Stimulated activated effector memory CD8-positive, alpha-beta T cell treated with anti-CD3 and anti-CD28 coated beads, Interleukin-12 subunit alpha, Interleukin-12 subunit beta, amount 100 ng/mL, for 72 hours (primary cell): ENCODE measurements at regions not wholly inside any gene's neighbourhood (a gene's known extent, or its start where the extent isn't known, plus 50 kb on each side); places are given as distances from the start of the nearest gene placed in this dataset.

ENCODE experiments used
- ATAC-seq: fragments of 150-1000 bp; cut with Tn5 transposase; 2 replicates; pipeline ENCODE4 v1.10.0; 2021
- DNase-seq, 2 donors: peaks; one replicate each; pipeline ENCODE4 v3.0.0; 2021 to 2022; ENCODE audit warnings: low spot score in 2 of 2
- H3K27ac Mint-ChIP-seq: one replicate; pipeline ENCODE4 v1.8.0; 2022; ENCODE audit warnings: mild to moderate bottlenecking, mixed read lengths
- H3K36me3 Mint-ChIP-seq: one replicate; pipeline ENCODE4 v1.8.0; 2022; ENCODE audit warnings: mild to moderate bottlenecking, mixed read lengths
- H3K4me1 Mint-ChIP-seq: one replicate; pipeline ENCODE4 v1.8.0; 2022; ENCODE audit warnings: mixed read lengths
- H3K4me3 Mint-ChIP-seq: one replicate; pipeline ENCODE4 v1.8.0; 2022; ENCODE audit warnings: mild to moderate bottlenecking, mixed read lengths
- H3K9me3 Mint-ChIP-seq: one replicate; pipeline ENCODE4 v1.8.0; 2022; ENCODE audit warnings: mixed read lengths

- H3K9me3 Mint-ChIP-seq, result peaks cover 4% of the 10 kb centered on the region
- DNase-seq (no peak), ATAC-seq (no peak)
- no peaks in the 10 kb centered on the region for H3K36me3 Mint-ChIP-seq
- H3K27ac Mint-ChIP-seq, result no peak overlapping the region
- no peaks in the 10 kb centered on the region for H3K4me1 Mint-ChIP-seq
- H3K4me3 Mint-ChIP-seq, result no peak overlapping the region
These were observed 110.3 kb downstream of the TUBA3C start for GRCh38 chr13:19071161-19071936.

GRCh38 chr13:19070398-19070735, 111.3 kb downstream of the TUBA3C start:
- DNase-seq, result no peak
- Mint-ChIP-seq H3K9me3 (peaks cover 4% of the 10 kb centered on the region), H3K4me3 (no peak overlapping the region), H3K36me3 (no peaks in the 10 kb centered on the region), H3K27ac (no peak overlapping the region), H3K4me1 (no peaks in the 10 kb centered on the region)
- no peak for ATAC-seq

- H3K4me1 Mint-ChIP-seq, result no peaks in the 10 kb centered on the region
- peak; percentile 16 for ATAC-seq
- no peak overlapping the region for H3K4me3 Mint-ChIP-seq
- peaks cover 4% of the 10 kb centered on the region for H3K9me3 Mint-ChIP-seq
- H3K27ac Mint-ChIP-seq, result no peak overlapping the region
- DNase-seq, result no peak
- H3K36me3 Mint-ChIP-seq, result no peaks in the 10 kb centered on the region
These were observed 111.8 kb downstream of the TUBA3C start for GRCh38 chr13:19069684-19070397.

GRCh38 chr13:19068691-19069090, 112.9 kb downstream of the TUBA3C start:
- Mint-ChIP-seq H3K36me3 (no peaks in the 10 kb centered on the region), H3K9me3 (no peaks in the 10 kb centered on the region), H3K4me1 (no peaks in the 10 kb centered on the region), H3K4me3 (no peak overlapping the region), H3K27ac (no peak overlapping the region)
- ATAC-seq (no peak), DNase-seq (no peak)

- Mint-ChIP-seq H3K27ac (no peak overlapping the region), H3K36me3 (no peaks in the 10 kb centered on the region)
- ATAC-seq, result no peak
These were observed 113.9 kb downstream of the TUBA3C start for GRCh38 chr13:19067767-19068166.

GRCh38 chr13:19062801-19063200, 118.8 kb downstream of the TUBA3C start:
- H3K36me3 Mint-ChIP-seq, result no peaks in the 10 kb centered on the region
- no peak overlapping the region for H3K4me3 Mint-ChIP-seq
- ATAC-seq (no peak), DNase-seq (no peak)
- peaks cover 2% of the 10 kb centered on the region for H3K9me3 Mint-ChIP-seq
- no peaks in the 10 kb centered on the region for H3K4me1 Mint-ChIP-seq
- H3K27ac Mint-ChIP-seq, result no peak overlapping the region

More at GRCh38 chr13:19067767-19068166, 113.9 kb downstream of the TUBA3C start:
- Mint-ChIP-seq H3K4me3 (no peak overlapping the region), H3K4me1 (no peaks in the 10 kb centered on the region), H3K9me3 (no peaks in the 10 kb centered on the region)
- no peak for DNase-seq

- peaks cover 2% of the 10 kb centered on the region for H3K9me3 Mint-ChIP-seq
These were observed 119.5 kb downstream of the TUBA3C start for GRCh38 chr13:19062019-19062646.

GRCh38 chr13:19061278-19061677, 120.3 kb downstream of the TUBA3C start:
- ATAC-seq (no peak), DNase-seq (no peak)
- H3K27ac Mint-ChIP-seq, result no peak overlapping the region
- peaks cover 2% of the 10 kb centered on the region for H3K9me3 Mint-ChIP-seq
- no peaks in the 10 kb centered on the region for H3K4me1 Mint-ChIP-seq
- no peak overlapping the region for H3K4me3 Mint-ChIP-seq
- H3K36me3 Mint-ChIP-seq, result no peaks in the 10 kb centered on the region

More at GRCh38 chr13:19062019-19062646, 119.5 kb downstream of the TUBA3C start:
- Mint-ChIP-seq H3K4me1 (no peaks in the 10 kb centered on the region), H3K4me3 (no peak overlapping the region), H3K36me3 (no peaks in the 10 kb centered on the region), H3K27ac (no peak overlapping the region)
- DNase-seq (no peak), ATAC-seq (no peak)

- Mint-ChIP-seq H3K27ac (no peak overlapping the region), H3K36me3 (no peaks in the 10 kb centered on the region), H3K9me3 (peaks cover 2% of the 10 kb centered on the region), H3K4me3 (no peak overlapping the region), H3K4me1 (no peaks in the 10 kb centered on the region)
- ATAC-seq (no peak), DNase-seq (no peak)
These were observed 121.2 kb downstream of the TUBA3C start for GRCh38 chr13:19060311-19061002.

GRCh38 chr13:19059016-19059780, 122.4 kb downstream of the TUBA3C start:
- H3K4me1 Mint-ChIP-seq, result no peaks in the 10 kb centered on the region
- no peak overlapping the region for H3K4me3 Mint-ChIP-seq
- no peak overlapping the region for H3K27ac Mint-ChIP-seq
- no peak for DNase-seq
- H3K9me3 Mint-ChIP-seq, result peaks cover 2% of the 10 kb centered on the region
- no peak for ATAC-seq
- H3K36me3 Mint-ChIP-seq, result no peaks in the 10 kb centered on the region

- DNase-seq (no peak), ATAC-seq (no peak)
- Mint-ChIP-seq H3K27ac (no peak overlapping the region), H3K4me1 (no peaks in the 10 kb centered on the region), H3K9me3 (peaks cover 2% of the 10 kb centered on the region), H3K4me3 (no peak overlapping the region), H3K36me3 (no peaks in the 10 kb centered on the region)
These were observed 123.1 kb downstream of the TUBA3C start for GRCh38 chr13:19058566-19058965.

- H3K9me3 Mint-ChIP-seq, result peaks cover 2% of the 10 kb centered on the region
- H3K4me1 Mint-ChIP-seq, result no peaks in the 10 kb centered on the region
- DNase-seq, result no peak
- no peaks in the 10 kb centered on the region for H3K36me3 Mint-ChIP-seq
- H3K27ac Mint-ChIP-seq, result no peak overlapping the region
- no peak for ATAC-seq
- H3K4me3 Mint-ChIP-seq, result no peak overlapping the region
These were observed 123.9 kb downstream of the TUBA3C start for GRCh38 chr13:19057588-19058340.

- no peaks in the 10 kb centered on the region for H3K36me3 Mint-ChIP-seq
- H3K4me1 Mint-ChIP-seq, result no peaks in the 10 kb centered on the region
- DNase-seq (no peak), ATAC-seq (no peak)
- H3K9me3 Mint-ChIP-seq, result peaks cover 5% of the 10 kb centered on the region
- no peak overlapping the region for H3K4me3 Mint-ChIP-seq
- no peak overlapping the region for H3K27ac Mint-ChIP-seq
These were observed 124.6 kb downstream of the TUBA3C start for GRCh38 chr13:19056984-19057490.

GRCh38 chr13:19056355-19056880, 125.2 kb downstream of the TUBA3C start:
- no peak overlapping the region for H3K4me3 Mint-ChIP-seq
- no peaks in the 10 kb centered on the region for H3K36me3 Mint-ChIP-seq
- H3K9me3 Mint-ChIP-seq, result peaks cover 7% of the 10 kb centered on the region
- no peak overlapping the region for H3K27ac Mint-ChIP-seq
- no peak for DNase-seq
- no peaks in the 10 kb centered on the region for H3K4me1 Mint-ChIP-seq
- ATAC-seq, result no peak
